Heart right ventricle (tissue), 16 donors: ENCODE measurements at regions not wholly inside any gene's neighbourhood (a gene's known extent, or its start where the extent isn't known, plus 50 kb on each side); places are given as distances from the start of the nearest gene placed in this dataset.

ENCODE experiments used
- ATAC-seq, 8 donors: fragments of 200-7000 bp; cut with Tn5 transposase; one replicate each; pipeline ENCODE4 v1.9.1; 2020; ENCODE audit warnings: mild to moderate bottlenecking in 8 of 8, moderate library complexity in 8 of 8, moderate number of reproducible peaks in 1 of 8
- DNase-seq, 2 donors: peaks; one replicate each; pipeline ENCODE4 v3.0.0-alpha.2; 2020
- H3K27ac ChIP-seq, 10 donors: fragments of 200-600 bp; sonication (generic) in 2 of 10; one replicate each; pipeline versions ENCODE4 v1.5.0 to v1.8.0; 2020 to 2022; ENCODE audit warnings: mild to moderate bottlenecking in 3 of 10
- H3K27me3 ChIP-seq, 7 donors: fragments of 200-600 bp; one replicate each; pipeline ENCODE4 v1.8.0; 2021 to 2022; ENCODE audit warnings: mild to moderate bottlenecking in 2 of 7
- H3K36me3 ChIP-seq, 9 donors: fragments of 200-600 bp; sonication (generic) in 1 of 9; one replicate each; pipeline versions ENCODE4 v1.5.0 to v1.8.0; 2020 to 2022; ENCODE audit warnings: mild to moderate bottlenecking in 2 of 9
- H3K4me1 ChIP-seq, 9 donors: fragments of 200-600 bp; sonication (generic) in 1 of 9; one replicate each; pipeline versions ENCODE4 v1.5.0 to v1.8.0; 2020 to 2022; ENCODE audit warnings: mild to moderate bottlenecking in 4 of 9
- H3K4me3 ChIP-seq, 10 donors: fragments of 200-600 bp; sonication (generic) in 2 of 10; one replicate each; pipeline versions ENCODE4 v1.5.0 to v1.8.0; 2020 to 2022; ENCODE audit warnings: mild to moderate bottlenecking in 7 of 10, moderate library complexity in 2 of 10
- H3K9me3 ChIP-seq, 11 donors: fragments of 200-600 bp in 10 of 11; sonication (generic) in 2 of 11; one replicate each; pipeline versions ENCODE4 v1.5.0 to v1.8.0; 2013 to 2022; ENCODE audit warnings: mild to moderate bottlenecking in 2 of 11, control low read depth in 1 of 11, moderate library complexity in 1 of 11
- WGBS, 2 donors: extraction: QIAGEN DNeasy Blood & Tissue Kit; methylation state at CpG; one replicate each; pipeline ENCODE4 v1.1.7; 2013; ENCODE audit warnings: inconsistent platforms in 1 of 2; 5-methylcytosine and 5-hydroxymethylcytosine counted together
- intact Hi-C, 10 donors: fragments of 100-400 bp; cut with DNase I; formaldehyde crosslinking; loops; one replicate each; pipeline versions ENCODE4 v1.11.1 to v1.14.2; 2022
- TF ChIP-seq, protein P1 (sequence below), 9 donors: fragments of 200-600 bp; sonication (generic) in 2 of 9; IDR thresholded peaks; one replicate each; pipeline versions ENCODE4 v1.5.0 to v1.8.0; 2021 to 2022; ENCODE audit warnings: antibody characterized with exemption in 9 of 9, mild to moderate bottlenecking in 5 of 9, moderate library complexity in 1 of 9
- donor health status: Arrhythmogenic right ventricular cardiomyopathy.
- donor health status: ischemic (EF 13 %, LVEDD 7.1; RV severe dilation, severe dysfunction).
- donor health status: healthy with polysubstance abuse.
- donor health status: DM: no; HTN: yes; CAD: no.
- donor health status: DM: no; HTN: no; CAD: no.
- donor health status: ischemic (EF 25% LVEDD 6.9; RV normal size, moderate dysfunction).
- donor health status: ischemic (EF 25% LVEDD 5.7; RV mildly dilated, moderate dysfunction).
- donor health status: healthy.
- donor health status: DM: yes; HTN: yes; CAD: no.
- donor health status: Ischemic cardiomyopathy.
- donor health status: ischemic (EF 35%, LVEDD 5.7; RV mildly dilated, moderate dysfunction).
- donor health status: nonischemic (EF 11% LVEDD 7.7; RV severe dilation, severe dysfunction).
- donor health status: DM: yes; HTN: yes; CAD: no.
- donor health status: PGD.
- donor health status: ischemic (EF 29% LVEDD 5.4; RV normal size, mild dysfunction).
- donor health status: nonischemic (EF 23%, LVEDD 6.1; RV moderate dilation, normal function).

DNA sequence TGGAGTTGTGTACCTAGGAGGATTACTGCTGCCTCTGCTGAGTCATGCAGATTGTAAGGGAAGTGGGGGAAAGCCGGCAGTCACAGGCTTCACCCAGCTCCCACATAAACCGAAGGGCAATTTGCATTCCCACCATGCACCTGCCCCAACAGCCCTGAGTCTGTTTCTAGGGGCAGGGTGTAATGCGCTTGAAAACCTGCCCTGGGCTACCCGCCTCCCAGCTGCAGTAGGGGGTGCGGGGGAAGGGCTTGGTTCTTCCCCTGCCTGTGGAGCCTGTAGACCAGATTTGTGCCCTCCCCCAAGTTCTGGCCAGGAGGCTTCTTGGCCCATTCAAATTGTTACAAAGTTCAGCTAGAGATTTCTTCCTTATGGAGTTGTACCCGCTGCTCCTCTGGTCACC lies 269.2 kb upstream of the DDX53 start:
- Histone ChIP-seq H3K4me1 (no peaks in the 10 kb centered on the region), H3K27me3 (no peaks in the 10 kb centered on the region), H3K27ac (no peak overlapping the region), H3K36me3 (no peaks in the 10 kb centered on the region), H3K4me3 (no peak overlapping the region), H3K9me3 (no peaks in the 10 kb centered on the region)
- no peak for ATAC-seq
- DNase-seq = no peak
- TF ChIP-seq, protein P1, sequence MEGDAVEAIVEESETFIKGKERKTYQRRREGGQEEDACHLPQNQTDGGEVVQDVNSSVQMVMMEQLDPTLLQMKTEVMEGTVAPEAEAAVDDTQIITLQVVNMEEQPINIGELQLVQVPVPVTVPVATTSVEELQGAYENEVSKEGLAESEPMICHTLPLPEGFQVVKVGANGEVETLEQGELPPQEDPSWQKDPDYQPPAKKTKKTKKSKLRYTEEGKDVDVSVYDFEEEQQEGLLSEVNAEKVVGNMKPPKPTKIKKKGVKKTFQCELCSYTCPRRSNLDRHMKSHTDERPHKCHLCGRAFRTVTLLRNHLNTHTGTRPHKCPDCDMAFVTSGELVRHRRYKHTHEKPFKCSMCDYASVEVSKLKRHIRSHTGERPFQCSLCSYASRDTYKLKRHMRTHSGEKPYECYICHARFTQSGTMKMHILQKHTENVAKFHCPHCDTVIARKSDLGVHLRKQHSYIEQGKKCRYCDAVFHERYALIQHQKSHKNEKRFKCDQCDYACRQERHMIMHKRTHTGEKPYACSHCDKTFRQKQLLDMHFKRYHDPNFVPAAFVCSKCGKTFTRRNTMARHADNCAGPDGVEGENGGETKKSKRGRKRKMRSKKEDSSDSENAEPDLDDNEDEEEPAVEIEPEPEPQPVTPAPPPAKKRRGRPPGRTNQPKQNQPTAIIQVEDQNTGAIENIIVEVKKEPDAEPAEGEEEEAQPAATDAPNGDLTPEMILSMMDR (IDR thresholded peaks at IDR 0.05) = no peak
- intact Hi-C loops = no loop called here
- 94 to 97% methylated on average over 5 to 6 of the region's 6 CpGs for WGBS, 2 donors

DNA sequence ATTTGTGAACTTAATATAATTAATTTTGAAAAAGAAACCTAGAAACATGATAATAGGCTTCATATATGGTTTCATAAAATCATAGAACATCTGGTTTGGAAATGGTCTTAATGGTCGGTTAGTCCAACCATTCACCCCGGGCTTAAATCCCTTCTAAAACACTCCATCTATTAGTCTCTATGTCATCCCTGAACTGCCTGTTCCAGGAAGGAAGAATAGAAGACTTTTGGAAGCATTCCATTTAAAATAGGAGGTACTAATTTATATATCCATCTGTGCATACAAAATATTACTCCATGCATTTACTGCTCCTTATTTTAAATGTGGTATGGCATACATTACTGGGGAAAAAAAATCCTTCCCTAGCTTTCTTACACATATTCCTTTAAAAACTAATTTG lies 262.2 kb upstream of the DDX53 start:
- Histone ChIP-seq H3K27me3 (no peaks in the 10 kb centered on the region), H3K36me3 (no peaks in the 10 kb centered on the region), H3K4me1 (no peaks in the 10 kb centered on the region), H3K27ac (no peak overlapping the region), H3K9me3 (no peaks in the 10 kb centered on the region), H3K4me3 (no peak overlapping the region)
- ATAC-seq (no peak), DNase-seq (no peak)
- TF ChIP-seq, protein P1 (IDR thresholded peaks at IDR 0.05) = no peak
- whole genome bisulfite sequencing, 2 donors = 81 to 86% methylated on average over 2 of the region's 2 CpGs
- intact Hi-C loops = no loop called here

DNA sequence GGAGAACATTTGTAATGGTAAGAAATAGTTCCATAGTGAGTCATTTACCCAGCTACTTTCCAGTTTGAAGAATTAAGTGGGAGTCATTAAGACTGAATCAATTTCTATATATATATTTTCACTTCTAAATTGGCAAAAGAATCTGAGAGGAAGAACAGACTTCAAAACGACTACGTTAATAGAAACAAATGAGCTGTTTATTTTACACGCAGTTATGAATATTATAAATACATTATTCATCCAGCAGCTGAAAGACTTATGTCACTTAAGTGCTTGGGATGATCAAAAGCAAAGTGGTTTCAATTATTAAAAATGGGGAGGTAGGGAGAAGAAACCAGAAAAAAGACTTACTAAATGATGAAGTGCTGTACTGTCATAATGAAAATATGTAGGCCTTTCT lies 260.5 kb upstream of the DDX53 start:
- ATAC-seq = no peak
- intact Hi-C loops = no loop called here
- 73 to 76% methylated on average over 3 of the region's 3 CpGs for WGBS, 2 donors

DNA sequence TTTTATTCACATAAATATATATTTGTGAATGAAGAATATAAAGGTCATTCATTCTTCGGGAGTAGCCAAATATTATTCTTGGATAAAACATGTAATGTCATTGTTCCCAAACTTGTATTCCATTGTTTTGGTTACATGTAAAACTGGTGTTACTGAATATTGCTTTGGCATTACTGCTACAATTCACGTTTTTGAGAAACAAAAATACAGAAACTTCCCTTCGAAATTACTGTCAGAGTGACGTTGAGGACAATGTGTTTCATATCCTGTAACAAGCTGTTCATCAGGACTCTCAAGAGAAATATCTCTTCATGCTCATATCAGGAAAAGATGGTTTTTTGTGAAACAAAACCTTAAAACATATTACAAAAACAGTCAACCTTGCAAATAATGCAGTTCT lies 258.9 kb upstream of the DDX53 start:
- no peak for DNase-seq
- intact Hi-C loops = loop anchor here in 4 of 10 donors (10.0 kb wide), 3 partner anchors 596 to 756 kb away; no protein-coding TSS in a partner anchor

More for the DNA sequence above, 260.5 kb upstream of the DDX53 start:
- H3K4me1 ChIP-seq = no peaks in the 10 kb centered on the region
- TF ChIP-seq, protein P1 (IDR thresholded peaks at IDR 0.05) = no peak
- H3K9me3 ChIP-seq = no peaks in the 10 kb centered on the region
- H3K27ac ChIP-seq = no peak overlapping the region
- no peak overlapping the region for H3K4me3 ChIP-seq
- no peaks in the 10 kb centered on the region for H3K36me3 ChIP-seq
- no peaks in the 10 kb centered on the region for H3K27me3 ChIP-seq
- DNase-seq = no peak

More for the DNA sequence above, 258.9 kb upstream of the DDX53 start:
- Histone ChIP-seq H3K27me3 (no peaks in the 10 kb centered on the region), H3K27ac (no peak overlapping the region), H3K9me3 (no peaks in the 10 kb centered on the region), H3K4me1 (no peaks in the 10 kb centered on the region), H3K36me3 (no peaks in the 10 kb centered on the region), H3K4me3 (no peak overlapping the region)
- WGBS, 2 donors = 64 to 81% methylated on average over 4 of the region's 4 CpGs
- TF ChIP-seq, protein P1 (IDR thresholded peaks at IDR 0.05) = no peak
- no peak for ATAC-seq
